ENCODE measurements at regions not wholly inside any gene's neighbourhood (a gene's known extent, or its start where the extent isn't known, plus 50 kb on each side); places are given as distances from the start of the nearest gene placed in this dataset.
"Not testable (repeated sequence)": the region's sequence is repeated elsewhere in the genome, so short reads cannot be mapped to it uniquely, and the experiment has no call there.

- no peak overlapping the region for H3K4me3 ChIP-seq (ENCODE audit: low read depth, low read length)
- no peak for TF ChIP-seq CTCF (IDR thresholded peaks at IDR 0.05; ENCODE audit: low read depth, low read length)
Observed at GRCh38 chr3:177449360-177450006, 252.2 kb upstream of the TBL1XR1 start.

DNA sequence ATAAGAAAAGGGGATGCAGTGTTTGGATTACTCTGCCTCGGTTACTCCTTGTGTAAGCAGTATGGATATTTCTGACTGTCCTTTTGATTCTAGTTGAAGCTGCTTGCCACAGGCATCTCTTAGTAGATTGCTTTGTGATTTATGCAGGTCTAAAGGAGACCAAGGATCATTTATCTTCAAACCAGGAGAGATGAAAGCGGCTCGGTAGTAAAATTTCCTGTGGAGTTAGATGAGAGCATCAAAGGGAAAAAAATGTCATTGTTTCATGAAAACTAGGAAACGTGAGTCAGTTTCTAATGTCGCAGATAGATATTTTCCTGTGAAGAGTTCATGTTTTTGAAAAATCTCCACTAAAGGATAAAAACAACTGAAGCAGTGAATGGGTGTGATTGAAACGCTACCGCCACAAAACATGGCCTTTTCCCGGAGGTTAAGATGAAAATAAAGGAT lies 254.0 kb upstream of the TBL1XR1 start:
- no peak overlapping the region for H3K4me3 ChIP-seq (ENCODE audit: low read depth, low read length)

GRCh38 chr3:177451864-177452830 lies 254.9 kb upstream of the TBL1XR1 start:
- H3K4me3 ChIP-seq (ENCODE audit: low read depth, low read length), result no peak overlapping the region

More for the DNA sequence above, 254.0 kb upstream of the TBL1XR1 start:
- TF ChIP-seq CTCF (IDR thresholded peaks at IDR 0.05; ENCODE audit: low read depth, low read length), result no peak

GRCh38 chr3:177452831-177453450 lies 255.7 kb upstream of the TBL1XR1 start:
- H3K4me3 ChIP-seq (ENCODE audit: low read depth, low read length), result no peak overlapping the region
- no peak for TF ChIP-seq CTCF (IDR thresholded peaks at IDR 0.05; ENCODE audit: low read depth, low read length)

More at GRCh38 chr3:177451864-177452830, 254.9 kb upstream of the TBL1XR1 start:
- no peak for TF ChIP-seq CTCF (IDR thresholded peaks at IDR 0.05; ENCODE audit: low read depth, low read length)

- TF ChIP-seq CTCF (IDR thresholded peaks at IDR 0.05; ENCODE audit: low read depth, low read length), result no peak
Observed at GRCh38 chr3:177453451-177453844, 256.2 kb upstream of the TBL1XR1 start.

GRCh38 chr3:177457204-177457603 lies 259.9 kb upstream of the TBL1XR1 start:
- H3K4me3 ChIP-seq (ENCODE audit: low read depth, low read length), result not testable (repeated sequence)

More at GRCh38 chr3:177453451-177453844, 256.2 kb upstream of the TBL1XR1 start:
- H3K4me3 ChIP-seq (ENCODE audit: low read depth, low read length), result no peak overlapping the region

- no peak for TF ChIP-seq CTCF (IDR thresholded peaks at IDR 0.05; ENCODE audit: low read depth, low read length)
- H3K4me3 ChIP-seq (ENCODE audit: low read depth, low read length), result no peak overlapping the region
Observed at GRCh38 chr3:177459401-177459800, 262.1 kb upstream of the TBL1XR1 start.

Measured in WI38 (cell line).